ENCODE measurements at regions not wholly inside any gene's neighbourhood (a gene's known extent, or its start where the extent isn't known, plus 50 kb on each side); places are given as distances from the start of the nearest gene placed in this dataset.
"Not testable (repeated sequence)": the region's sequence is repeated elsewhere in the genome, so short reads cannot be mapped to it uniquely, and the experiment has no call there.

GRCh38 chr14:40345334-40345733 is 913.1 kb upstream of the FBXO33 start:
- DNase-seq: no peak

GRCh38 chr14:40340708-40341107 is 908.5 kb upstream of the FBXO33 start:
- no peak for DNase-seq

GRCh38 chr14:40336846-40337245 is 904.6 kb upstream of the FBXO33 start:
- DNase-seq: no peak

GRCh38 chr14:40326519-40326918 is 894.3 kb upstream of the FBXO33 start:
- DNase-seq: not testable (repeated sequence)

DNA sequence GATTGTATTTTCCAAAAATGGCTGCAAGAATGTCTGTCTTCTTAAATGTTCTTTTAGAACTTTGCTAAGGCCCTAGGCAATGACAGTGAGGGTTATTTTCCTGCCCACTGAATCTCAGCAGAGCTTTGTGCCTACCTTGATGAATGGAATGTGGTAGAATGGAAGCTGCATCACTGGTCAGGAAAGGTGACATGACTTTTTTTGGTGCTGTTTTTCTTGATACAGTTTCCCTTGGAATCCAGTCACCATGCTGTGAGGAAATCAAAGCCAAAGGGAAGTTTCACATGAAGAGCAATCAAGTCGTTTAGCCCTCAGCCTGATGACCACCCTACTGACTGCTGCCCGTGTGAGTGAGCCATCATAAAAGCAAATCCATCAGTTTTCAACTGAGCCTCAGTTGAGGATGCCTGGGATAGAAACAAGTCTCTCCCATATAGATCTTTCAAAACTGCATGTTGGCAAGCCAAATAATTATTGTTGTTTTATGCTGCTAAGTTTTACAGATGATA is 886.0 kb upstream of the FBXO33 start:
- no peak for DNase-seq

- no peak for DNase-seq
Measured at GRCh38 chr14:40317690-40318089, 885.5 kb upstream of the FBXO33 start.

DNA sequence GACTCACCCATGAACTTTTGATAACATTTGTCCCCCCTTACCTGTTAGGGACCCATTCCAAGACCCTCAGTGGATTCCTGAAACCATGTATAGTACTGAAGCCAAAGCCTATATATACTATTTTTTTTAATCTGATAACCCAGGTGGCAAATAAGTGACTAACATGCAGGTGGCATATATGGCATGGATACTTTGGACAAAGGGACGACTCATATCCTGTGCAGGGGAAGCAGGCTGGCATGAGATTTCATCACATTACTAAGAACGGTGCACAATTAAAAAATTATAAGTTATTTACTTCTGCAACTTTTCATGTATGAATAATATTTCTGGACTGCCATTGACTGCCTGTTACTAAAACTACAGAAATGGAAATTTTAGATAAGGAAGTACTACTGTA is 880.1 kb upstream of the FBXO33 start:
- no peak for DNase-seq

- DNase-seq: no peak
Measured at GRCh38 chr14:40309124-40309523, 876.9 kb upstream of the FBXO33 start.

DNA sequence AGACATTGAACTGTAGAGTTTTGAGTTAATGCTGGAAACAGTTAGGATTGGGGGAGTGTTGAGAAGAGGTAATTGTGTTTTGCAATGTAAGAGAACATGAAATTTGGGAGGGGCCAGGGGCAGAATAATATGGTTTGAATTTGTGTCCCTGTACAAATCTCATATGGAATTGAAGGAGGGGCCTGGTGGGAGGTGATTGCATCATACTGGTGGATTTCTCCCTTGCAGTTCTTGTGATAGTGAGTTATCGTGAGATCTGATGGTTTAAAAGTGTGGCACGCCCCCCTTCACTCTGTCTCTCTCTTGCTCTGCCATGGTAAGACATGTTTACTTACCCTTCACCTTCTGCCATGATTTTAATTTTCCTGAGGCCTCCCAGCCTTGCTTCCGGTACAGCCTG is 876.0 kb upstream of the FBXO33 start:
- DNase-seq: no peak

DNA sequence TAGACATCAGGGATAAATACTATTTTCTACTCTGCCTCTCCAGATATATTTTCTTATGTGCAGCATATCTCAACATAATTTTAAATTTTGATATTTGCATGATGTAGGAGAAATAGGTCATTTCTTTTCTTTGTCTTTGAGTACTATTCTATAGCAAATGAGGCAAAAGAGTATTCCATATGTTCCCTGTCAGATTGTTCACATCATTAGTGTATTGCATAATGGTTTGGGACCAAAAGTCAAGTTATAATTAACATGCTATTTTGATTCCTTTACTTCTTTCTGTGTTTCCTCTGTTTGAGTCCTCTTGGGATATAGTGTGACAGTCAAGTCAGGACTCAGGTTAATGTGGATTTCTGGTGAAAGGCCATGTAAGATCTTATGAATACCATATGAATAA is 864.6 kb upstream of the FBXO33 start:
- no peak for DNase-seq

- no peak for DNase-seq
Measured at GRCh38 chr14:40292664-40293063, 860.4 kb upstream of the FBXO33 start.

DNA sequence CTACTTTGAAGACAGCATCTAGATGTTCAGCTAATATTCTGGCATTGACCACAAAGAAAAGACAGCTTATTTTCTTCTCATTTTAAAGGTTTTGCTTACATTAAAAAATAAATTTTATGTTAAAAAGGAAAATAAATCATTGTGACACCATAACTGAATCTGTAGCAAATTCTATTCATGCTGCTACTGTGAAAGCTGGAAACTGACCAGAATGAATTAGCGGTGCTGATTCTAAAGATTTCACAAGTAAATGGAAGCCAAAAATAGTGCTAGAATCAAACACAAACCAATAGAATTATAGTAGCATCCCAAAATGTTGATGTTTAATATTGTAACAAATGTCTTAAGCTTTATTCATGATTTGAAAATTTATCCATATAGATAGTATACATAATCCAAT is 850.0 kb upstream of the FBXO33 start:
- DNase-seq: no peak

DNA sequence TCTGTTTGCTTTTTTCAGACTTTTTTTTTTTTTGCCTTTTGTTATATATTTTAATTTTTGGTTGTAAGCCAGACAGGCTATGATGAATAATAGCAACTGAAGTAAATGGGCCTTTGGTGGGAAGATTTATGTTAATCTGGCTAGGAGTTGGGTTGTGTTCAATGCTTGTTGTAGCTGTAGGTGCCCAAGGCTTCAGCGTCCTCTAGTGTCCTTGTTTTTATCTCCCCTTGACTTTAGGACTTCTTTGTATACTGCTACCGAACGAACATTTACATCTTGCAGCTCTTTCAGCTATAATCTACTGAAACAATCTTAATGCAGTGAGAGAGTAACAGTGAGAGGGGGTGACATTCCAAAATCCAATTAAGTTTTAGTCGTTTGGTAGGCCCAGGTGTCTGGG is 848.4 kb upstream of the FBXO33 start:
- no peak for DNase-seq

GRCh38 chr14:40273417-40273816 is 841.2 kb upstream of the FBXO33 start:
- DNase-seq: no peak

- DNase-seq: no peak
Measured at GRCh38 chr14:40271480-40271879, 839.2 kb upstream of the FBXO33 start.

- DNase-seq: no peak
Measured at GRCh38 chr14:40269436-40269835, 837.2 kb upstream of the FBXO33 start.

DNA sequence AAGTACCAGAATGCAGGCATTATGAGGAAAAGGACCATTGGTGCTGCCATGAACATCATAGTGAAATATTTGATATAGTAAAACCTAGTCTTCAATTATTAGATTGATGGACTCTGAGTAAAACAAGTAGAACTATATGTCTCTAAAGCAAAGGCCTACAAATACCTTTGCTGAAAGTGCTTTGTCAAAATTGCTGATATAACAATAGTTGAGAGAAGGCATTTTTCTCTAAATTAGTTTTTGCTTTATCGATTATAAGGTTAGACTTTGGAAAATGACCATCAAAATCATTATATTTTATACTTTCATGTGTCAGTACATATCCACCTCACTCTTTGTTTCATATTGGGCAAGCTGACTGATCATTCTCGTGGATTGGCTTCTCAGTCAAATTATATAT is 836.0 kb upstream of the FBXO33 start:
- no peak for DNase-seq

GRCh38 chr14:40265096-40265495 is 832.9 kb upstream of the FBXO33 start:
- no peak for DNase-seq

DNA sequence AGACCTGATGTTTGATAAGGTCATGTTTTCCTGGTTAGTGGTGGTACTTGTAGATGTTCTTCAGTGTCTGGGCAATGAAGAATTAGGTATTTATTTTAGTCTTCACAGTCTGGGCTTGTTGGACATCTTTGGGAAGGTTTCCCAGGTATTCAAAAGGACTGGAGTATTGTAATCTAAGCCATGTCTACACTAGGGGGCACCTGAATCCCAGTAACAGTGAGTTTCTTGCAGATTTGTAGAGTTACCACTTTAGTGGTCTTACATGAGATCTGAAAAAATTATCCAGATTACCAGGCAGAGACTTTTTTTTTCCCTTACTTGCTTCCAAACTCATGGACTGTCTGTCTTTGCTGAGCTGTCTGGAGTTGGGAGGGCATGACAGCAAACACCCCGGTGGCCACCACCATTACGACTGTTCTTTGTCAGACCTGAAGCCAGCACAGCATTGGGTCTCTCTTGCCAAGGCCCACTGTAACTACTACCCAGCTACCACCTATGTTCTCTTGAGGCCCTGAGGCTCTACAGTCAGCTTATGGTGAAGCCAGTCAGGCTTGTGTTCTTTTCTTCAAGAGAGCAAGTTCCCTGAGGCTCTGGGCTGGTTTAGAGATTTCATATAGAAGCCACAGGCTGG is 820.7 kb upstream of the FBXO33 start:
- DNase-seq: no peak

GRCh38 chr14:40248671-40249070 is 816.4 kb upstream of the FBXO33 start:
- no peak for DNase-seq

DNA sequence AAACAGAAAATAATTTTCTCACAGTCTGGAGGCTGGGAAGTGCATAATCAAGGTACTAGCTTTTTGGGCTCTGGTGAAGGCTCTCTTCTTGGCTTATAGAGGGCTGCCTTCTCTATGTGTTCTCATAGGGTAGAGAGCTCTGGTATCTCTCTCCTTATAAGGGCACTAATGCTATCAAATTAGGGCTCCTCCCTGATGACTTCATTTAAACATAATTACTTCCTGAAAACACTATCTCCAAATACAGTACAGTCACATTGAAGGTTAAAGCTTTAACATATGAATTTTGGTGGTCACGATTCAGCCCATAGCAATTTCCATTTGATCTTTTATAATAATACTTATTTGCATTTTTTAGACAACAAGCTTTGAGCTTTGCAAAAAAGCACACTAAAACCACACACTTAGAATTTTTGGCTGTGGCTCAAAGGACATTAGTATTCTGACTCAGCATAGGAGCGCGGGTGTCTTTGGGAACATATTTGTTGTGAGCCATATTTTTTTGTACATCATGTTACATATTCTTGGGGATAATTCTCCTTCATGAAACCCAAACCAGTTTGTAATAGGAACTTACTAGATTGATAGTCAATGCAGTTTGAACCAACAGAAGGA is 808.1 kb upstream of the FBXO33 start:
- DNase-seq: no peak

DNA sequence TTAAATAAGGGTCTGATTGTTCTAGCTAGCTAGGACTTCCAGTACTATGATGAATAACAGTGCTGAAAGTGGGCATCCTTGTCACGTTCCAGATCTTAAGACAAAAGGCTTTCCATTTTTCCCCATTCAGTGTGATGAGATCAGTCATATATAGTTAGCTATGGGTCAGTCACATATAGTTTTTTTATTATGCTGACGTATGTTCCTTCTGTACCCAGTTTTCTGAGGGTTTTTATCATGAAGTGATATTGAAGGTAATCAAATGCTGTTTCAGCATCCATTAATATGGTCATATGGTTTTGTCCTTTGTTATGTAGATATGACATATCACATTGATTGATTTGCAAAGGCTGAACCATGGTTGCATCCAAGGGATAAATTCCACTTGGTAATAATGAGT is 800.1 kb upstream of the FBXO33 start:
- no peak for DNase-seq

DNA sequence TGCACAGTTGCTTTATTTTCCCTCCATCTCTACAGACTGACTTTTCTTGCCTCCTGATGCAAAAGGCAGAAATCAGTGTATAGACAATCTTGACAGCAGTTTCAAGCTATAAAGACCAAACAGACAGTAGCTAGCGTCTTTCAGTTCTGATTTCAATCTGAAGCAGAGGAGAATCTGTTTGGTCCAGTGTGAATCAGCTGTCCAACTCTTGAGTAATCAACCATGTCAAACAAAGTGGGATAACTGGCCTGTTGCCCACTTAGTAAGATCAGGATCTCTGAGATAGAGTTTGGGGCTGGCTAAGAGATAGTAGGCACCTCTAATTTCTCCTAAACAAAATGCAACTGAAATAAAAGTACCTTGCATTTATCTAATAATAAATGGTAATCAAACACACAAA is 797.4 kb upstream of the FBXO33 start:
- no peak for DNase-seq

GRCh38 chr14:40222996-40223395 is 790.8 kb upstream of the FBXO33 start:
- DNase-seq: no peak

DNA sequence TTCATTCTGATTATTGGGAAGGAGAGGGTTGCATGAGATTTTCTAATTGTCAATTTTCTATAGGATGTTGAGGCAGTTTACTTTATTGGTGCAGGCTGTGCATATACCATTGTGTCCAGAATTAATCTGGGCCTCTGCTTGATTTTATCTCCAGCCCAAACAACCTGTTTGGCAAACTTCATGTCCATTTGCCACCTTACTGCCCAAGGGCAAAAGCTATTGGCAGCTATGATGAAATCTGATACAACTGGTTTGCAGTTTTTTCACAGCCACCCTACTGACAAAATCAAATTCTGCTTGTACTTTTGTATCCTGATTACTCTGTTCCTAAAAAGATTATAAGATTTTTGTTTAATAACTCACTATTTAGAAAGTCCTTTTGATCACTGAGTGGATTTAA is 789.2 kb upstream of the FBXO33 start:
- DNase-seq: no peak

Data from activated CD4-positive, alpha-beta T cell treated with anti-CD3 and anti-CD28 coated beads, Interleukin-10, Interleukin-2, amounts not matched to agents 100 ng/mL and 50 ng/mL, durations not matched to agents 16 hours and 8 hours (primary cell).